ENCODE measurements at regions not wholly inside any gene's neighbourhood (a gene's known extent, or its start where the extent isn't known, plus 50 kb on each side); places are given as distances from the start of the nearest gene placed in this dataset.

DNA sequence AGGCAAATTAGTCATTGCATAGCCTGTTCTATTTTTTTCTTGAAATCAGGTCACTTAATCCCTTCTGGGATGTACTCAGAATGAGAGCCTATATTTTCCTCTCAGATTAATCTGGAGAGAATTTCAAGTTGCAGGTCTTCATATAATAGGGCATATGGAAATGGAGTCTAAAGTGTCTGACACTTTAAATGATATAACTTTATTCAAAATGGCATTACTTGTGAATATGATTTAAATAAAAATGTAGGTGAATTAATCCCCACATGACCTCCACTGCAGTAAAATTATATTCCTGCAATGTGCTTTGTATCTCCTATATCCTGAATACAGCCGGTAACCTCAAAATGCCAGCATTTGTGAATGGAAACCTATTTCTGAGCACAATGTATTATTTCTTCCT lies 172.5 kb upstream of the BTBD3 start:
- Histone ChIP-seq H3K4me1 (ENCODE audit: control insufficient read depth, insufficient read depth, low read length) (no peaks in the 10 kb centered on the region), H3K9me3 (ENCODE audit: control insufficient read depth, insufficient read depth, low read length) (no peaks in the 10 kb centered on the region), H3K9ac (ENCODE audit: low read depth, low read length) (no peak overlapping the region), H3K27me3 (ENCODE audit: control insufficient read depth, insufficient read depth, low read length) (no peaks in the 10 kb centered on the region), H3K36me3 (ENCODE audit: control insufficient read depth, insufficient read depth, low read length) (no peaks in the 10 kb centered on the region), H3K4me3 (ENCODE audit: low read depth, low read length) (no peak overlapping the region)

DNA sequence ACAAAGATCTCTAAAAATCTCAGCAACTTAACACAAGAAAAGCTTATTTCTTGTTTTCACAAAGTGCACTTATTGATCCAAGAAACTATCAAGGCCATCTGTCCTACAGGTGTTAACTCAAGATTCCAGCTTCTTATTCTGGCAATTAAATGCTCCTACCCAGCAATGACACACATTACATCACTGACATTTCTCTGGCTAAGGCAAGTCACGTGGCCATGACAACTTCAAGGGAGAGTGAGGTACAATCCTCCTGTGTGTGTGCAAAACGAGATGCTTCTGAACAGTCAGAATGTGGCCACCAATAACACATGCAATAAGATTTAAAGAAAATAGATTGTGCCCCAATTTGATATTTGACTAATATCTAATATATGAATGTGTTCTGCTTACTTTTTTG lies 169.3 kb upstream of the BTBD3 start:
- Histone ChIP-seq H3K27me3 (ENCODE audit: control insufficient read depth, insufficient read depth, low read length) (no peaks in the 10 kb centered on the region), H3K9ac (ENCODE audit: low read depth, low read length) (no peak overlapping the region), H3K4me3 (ENCODE audit: low read depth, low read length) (no peak overlapping the region), H3K9me3 (ENCODE audit: control insufficient read depth, insufficient read depth, low read length) (no peaks in the 10 kb centered on the region), H3K36me3 (ENCODE audit: control insufficient read depth, insufficient read depth, low read length) (no peaks in the 10 kb centered on the region), H3K4me1 (ENCODE audit: control insufficient read depth, insufficient read depth, low read length) (no peaks in the 10 kb centered on the region)

DNA sequence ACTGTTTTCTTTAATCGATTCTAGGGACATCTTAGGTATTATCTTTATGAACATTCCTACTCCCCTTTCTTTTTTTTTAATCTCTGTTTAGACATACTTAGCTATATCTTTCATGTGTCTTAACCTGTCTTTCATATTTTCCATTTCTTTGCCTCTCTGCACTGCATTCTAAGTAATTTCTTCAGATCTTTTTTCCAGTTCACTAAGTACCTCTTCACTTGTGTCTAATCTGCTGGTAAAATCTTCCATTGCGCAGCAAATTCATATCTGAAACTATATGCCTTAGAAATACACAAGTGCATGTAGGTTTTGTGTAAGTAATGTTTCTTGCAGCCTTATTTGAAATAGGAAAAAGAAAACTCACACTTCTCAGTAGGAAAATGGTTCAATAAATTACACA lies 165.4 kb upstream of the BTBD3 start:
- Histone ChIP-seq H3K4me1 (ENCODE audit: control insufficient read depth, insufficient read depth, low read length) (no peaks in the 10 kb centered on the region), H3K36me3 (ENCODE audit: control insufficient read depth, insufficient read depth, low read length) (no peaks in the 10 kb centered on the region), H3K4me3 (ENCODE audit: low read depth, low read length) (no peak overlapping the region), H3K9ac (ENCODE audit: low read depth, low read length) (no peak overlapping the region), H3K9me3 (ENCODE audit: control insufficient read depth, insufficient read depth, low read length) (no peaks in the 10 kb centered on the region), H3K27me3 (ENCODE audit: control insufficient read depth, insufficient read depth, low read length) (no peaks in the 10 kb centered on the region)

DNA sequence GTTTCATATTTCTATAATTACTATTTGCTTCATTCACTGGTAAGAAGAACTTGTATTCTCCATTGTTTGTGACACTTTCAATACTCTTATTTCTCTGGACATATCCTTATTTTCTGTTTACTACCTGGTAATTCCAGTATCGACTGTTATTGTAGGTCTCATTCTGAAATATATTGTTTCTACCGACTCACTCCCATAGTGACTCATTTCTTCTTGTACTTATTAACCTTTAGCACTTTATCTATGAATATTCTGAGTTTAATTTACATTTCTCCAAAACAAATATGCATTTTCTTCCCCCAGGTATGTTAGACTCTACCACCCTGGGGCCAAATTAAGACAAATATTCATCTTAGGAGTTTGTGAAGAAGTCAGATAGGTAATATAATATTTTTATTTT lies 164.5 kb upstream of the BTBD3 start:
- Histone ChIP-seq H3K9me3 (ENCODE audit: control insufficient read depth, insufficient read depth, low read length) (no peaks in the 10 kb centered on the region), H3K4me1 (ENCODE audit: control insufficient read depth, insufficient read depth, low read length) (no peaks in the 10 kb centered on the region)

DNA sequence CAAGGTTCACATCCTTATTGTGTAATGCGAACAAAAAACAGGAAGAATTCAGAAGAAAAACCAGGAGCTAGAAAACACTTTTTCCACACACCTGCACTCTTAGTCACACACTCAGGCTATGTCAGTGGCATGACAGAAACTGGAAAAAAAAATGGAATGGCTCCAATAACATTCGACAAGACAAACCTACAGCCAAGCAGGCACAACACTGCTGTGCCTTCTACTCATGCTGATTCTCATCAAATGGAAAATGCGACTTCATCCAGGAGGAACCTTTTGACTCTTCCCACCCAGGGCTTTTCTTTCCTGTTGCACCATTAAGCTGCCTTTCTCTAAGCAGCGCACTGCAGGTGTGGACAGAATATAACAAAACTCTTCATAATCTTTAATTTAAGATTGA lies 163.2 kb upstream of the BTBD3 start:
- no peaks in the 10 kb centered on the region for H3K4me1 ChIP-seq (ENCODE audit: control insufficient read depth, insufficient read depth, low read length)
- H3K9ac ChIP-seq (ENCODE audit: low read depth, low read length), result no peak overlapping the region
- no peak overlapping the region for H3K4me3 ChIP-seq (ENCODE audit: low read depth, low read length)
- H3K9me3 ChIP-seq (ENCODE audit: control insufficient read depth, insufficient read depth, low read length), result no peaks in the 10 kb centered on the region
- no peaks in the 10 kb centered on the region for H3K27me3 ChIP-seq (ENCODE audit: control insufficient read depth, insufficient read depth, low read length)
- no peaks in the 10 kb centered on the region for H3K36me3 ChIP-seq (ENCODE audit: control insufficient read depth, insufficient read depth, low read length)

More for the DNA sequence above, 164.5 kb upstream of the BTBD3 start:
- no peaks in the 10 kb centered on the region for H3K36me3 ChIP-seq (ENCODE audit: control insufficient read depth, insufficient read depth, low read length)
- no peak overlapping the region for H3K4me3 ChIP-seq (ENCODE audit: low read depth, low read length)
- H3K9ac ChIP-seq (ENCODE audit: low read depth, low read length), result no peak overlapping the region
- H3K27me3 ChIP-seq (ENCODE audit: control insufficient read depth, insufficient read depth, low read length), result no peaks in the 10 kb centered on the region

DNA sequence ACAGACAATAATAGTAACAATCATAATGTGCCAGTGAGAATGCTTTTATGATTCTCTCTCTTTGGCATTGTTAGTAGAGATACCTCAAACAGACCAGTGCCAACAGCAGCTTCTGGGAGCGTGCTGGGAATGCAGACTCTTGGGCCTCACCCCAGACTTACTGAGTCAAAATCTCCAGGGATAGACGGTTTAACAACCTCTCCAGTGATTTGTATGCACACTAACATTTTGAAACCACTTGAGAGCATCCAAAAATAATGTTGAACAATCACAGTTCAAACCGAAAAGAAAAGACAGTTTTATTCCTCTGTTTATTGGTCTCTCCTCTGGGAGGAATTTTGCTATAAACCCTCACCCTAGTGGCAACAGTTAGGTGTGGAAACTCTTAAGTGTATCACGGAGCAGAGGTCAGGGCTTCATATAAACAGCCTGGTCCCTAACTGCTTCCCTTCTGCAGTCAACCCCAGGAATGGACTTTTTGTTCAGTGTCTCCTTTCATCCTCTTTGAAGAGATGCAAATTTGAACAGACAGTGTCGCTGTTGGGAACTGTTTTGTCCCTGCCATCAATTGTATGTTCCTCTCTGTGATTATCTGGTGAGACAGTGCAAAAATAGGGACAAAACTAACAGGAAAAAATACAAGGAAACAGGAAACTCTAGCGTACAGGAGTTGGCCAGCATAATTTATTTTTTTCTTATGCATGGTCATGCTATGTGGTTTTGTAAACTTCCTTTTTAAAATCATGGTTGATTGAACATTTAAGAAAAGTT lies 162.4 kb upstream of the BTBD3 start:
- Histone ChIP-seq H3K9me3 (ENCODE audit: control insufficient read depth, insufficient read depth, low read length) (no peaks in the 10 kb centered on the region), H3K9ac (ENCODE audit: low read depth, low read length) (no peak overlapping the region), H3K27me3 (ENCODE audit: control insufficient read depth, insufficient read depth, low read length) (no peaks in the 10 kb centered on the region), H3K36me3 (ENCODE audit: control insufficient read depth, insufficient read depth, low read length) (no peaks in the 10 kb centered on the region), H3K4me1 (ENCODE audit: control insufficient read depth, insufficient read depth, low read length) (no peaks in the 10 kb centered on the region), H3K4me3 (ENCODE audit: low read depth, low read length) (no peak overlapping the region)

DNA sequence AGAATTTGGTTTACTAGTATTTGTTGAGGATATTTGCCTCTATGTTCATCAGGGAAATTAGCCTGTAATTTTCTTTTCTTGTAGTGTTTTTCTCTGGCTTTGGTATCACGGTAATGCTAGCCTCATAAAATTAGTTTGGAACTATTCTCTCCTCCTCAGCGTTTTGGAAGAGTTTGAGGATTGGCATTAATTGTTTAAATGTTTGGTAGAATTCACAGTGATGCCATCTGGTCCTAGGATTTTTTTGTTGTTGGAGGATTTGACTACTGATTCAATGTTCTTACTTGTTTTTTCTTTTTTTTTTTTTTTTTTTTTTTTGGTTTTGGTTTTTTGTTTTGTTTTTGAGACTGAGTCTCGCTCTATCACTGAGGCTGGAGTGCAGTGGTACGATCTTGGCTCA lies 156.2 kb upstream of the BTBD3 start:
- H3K9me3 ChIP-seq (ENCODE audit: control insufficient read depth, insufficient read depth, low read length), result no peaks in the 10 kb centered on the region
- no peaks in the 10 kb centered on the region for H3K36me3 ChIP-seq (ENCODE audit: control insufficient read depth, insufficient read depth, low read length)
- no peak overlapping the region for H3K4me3 ChIP-seq (ENCODE audit: low read depth, low read length)
- H3K4me1 ChIP-seq (ENCODE audit: control insufficient read depth, insufficient read depth, low read length), result peaks cover 5% of the 10 kb centered on the region
- no peak overlapping the region for H3K9ac ChIP-seq (ENCODE audit: low read depth, low read length)
- H3K27me3 ChIP-seq (ENCODE audit: control insufficient read depth, insufficient read depth, low read length), result no peaks in the 10 kb centered on the region

DNA sequence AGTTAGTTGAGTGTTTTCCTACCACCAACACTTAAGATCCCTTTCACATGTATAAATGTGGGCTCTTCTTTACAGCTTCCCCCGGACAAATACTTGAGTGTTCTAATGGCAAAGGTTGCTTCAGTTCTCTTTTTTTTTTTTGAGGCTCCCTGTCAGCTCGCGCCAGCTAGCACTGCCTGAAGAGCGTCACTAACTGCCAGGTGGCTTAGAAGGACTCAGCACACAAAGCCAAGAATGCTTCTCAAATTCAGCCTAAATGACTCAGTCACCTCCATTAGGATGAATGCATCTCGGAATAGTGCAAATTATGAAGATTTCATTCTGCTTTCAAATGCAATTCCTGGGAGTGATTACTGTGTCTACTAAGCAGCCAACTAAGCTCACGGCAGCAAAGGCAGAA lies 150.7 kb upstream of the BTBD3 start:
- Histone ChIP-seq H3K9me3 (ENCODE audit: control insufficient read depth, insufficient read depth, low read length) (no peaks in the 10 kb centered on the region), H3K9ac (ENCODE audit: low read depth, low read length) (no peak overlapping the region), H3K4me3 (ENCODE audit: low read depth, low read length) (no peak overlapping the region), H3K36me3 (ENCODE audit: control insufficient read depth, insufficient read depth, low read length) (no peaks in the 10 kb centered on the region), H3K27me3 (ENCODE audit: control insufficient read depth, insufficient read depth, low read length) (peaks cover 7% of the 10 kb centered on the region), H3K4me1 (ENCODE audit: control insufficient read depth, insufficient read depth, low read length) (peaks cover 22% of the 10 kb centered on the region)

DNA sequence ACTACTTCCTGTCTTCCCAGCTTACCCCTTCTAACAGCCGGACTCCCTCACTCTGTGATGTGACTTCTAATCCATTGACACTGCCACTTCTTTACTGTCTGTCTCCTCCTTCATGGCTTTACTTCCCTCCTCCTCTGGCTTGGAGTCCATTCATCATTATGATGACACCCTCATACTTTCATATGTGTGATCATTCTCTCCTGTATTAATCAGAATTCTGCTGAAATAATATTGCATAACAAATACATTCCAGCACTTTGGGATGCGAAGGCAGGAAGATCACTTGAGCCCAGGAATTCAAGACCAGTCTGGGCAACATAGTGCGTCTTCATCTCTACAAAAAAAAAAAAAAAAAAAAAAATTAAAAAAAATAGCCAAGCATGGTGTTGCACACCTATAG lies 147.9 kb upstream of the BTBD3 start:
- Histone ChIP-seq H3K9ac (ENCODE audit: low read depth, low read length) (no peak overlapping the region), H3K4me3 (ENCODE audit: low read depth, low read length) (no peak overlapping the region), H3K4me1 (ENCODE audit: control insufficient read depth, insufficient read depth, low read length) (peaks cover 22% of the 10 kb centered on the region), H3K9me3 (ENCODE audit: control insufficient read depth, insufficient read depth, low read length) (no peaks in the 10 kb centered on the region), H3K27me3 (ENCODE audit: control insufficient read depth, insufficient read depth, low read length) (peaks cover 7% of the 10 kb centered on the region), H3K36me3 (ENCODE audit: control insufficient read depth, insufficient read depth, low read length) (no peaks in the 10 kb centered on the region)

DNA sequence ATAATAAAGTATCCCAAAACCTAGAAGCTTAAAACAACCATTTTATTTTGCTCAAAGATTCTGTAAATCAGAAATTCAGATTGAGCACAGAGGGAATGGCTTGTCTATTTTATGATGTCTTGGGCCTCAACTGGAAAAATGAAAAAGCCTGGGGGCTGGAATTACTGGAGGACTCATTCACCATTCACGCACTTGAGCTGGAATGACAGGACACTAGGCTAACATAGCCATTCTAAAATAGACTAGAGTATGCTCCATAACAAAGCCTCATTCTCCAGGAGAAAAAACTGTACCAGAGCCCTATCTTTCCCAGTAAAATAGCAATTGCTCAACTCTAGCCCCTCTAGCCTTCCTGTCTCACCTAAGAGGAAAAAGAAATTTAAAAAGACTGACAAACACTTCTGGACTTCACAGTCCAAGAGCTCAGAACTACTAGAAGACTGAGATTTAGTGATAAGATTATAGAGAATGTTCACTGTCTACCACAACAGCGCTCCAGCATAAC lies 145.4 kb upstream of the BTBD3 start:
- no peak overlapping the region for H3K9ac ChIP-seq (ENCODE audit: low read depth, low read length)
- no peaks in the 10 kb centered on the region for H3K36me3 ChIP-seq (ENCODE audit: control insufficient read depth, insufficient read depth, low read length)
- H3K4me1 ChIP-seq (ENCODE audit: control insufficient read depth, insufficient read depth, low read length), result peaks cover 11% of the 10 kb centered on the region
- no peak overlapping the region for H3K4me3 ChIP-seq (ENCODE audit: low read depth, low read length)
- H3K27me3 ChIP-seq (ENCODE audit: control insufficient read depth, insufficient read depth, low read length), result peaks cover 7% of the 10 kb centered on the region
- no peaks in the 10 kb centered on the region for H3K9me3 ChIP-seq (ENCODE audit: control insufficient read depth, insufficient read depth, low read length)

DNA sequence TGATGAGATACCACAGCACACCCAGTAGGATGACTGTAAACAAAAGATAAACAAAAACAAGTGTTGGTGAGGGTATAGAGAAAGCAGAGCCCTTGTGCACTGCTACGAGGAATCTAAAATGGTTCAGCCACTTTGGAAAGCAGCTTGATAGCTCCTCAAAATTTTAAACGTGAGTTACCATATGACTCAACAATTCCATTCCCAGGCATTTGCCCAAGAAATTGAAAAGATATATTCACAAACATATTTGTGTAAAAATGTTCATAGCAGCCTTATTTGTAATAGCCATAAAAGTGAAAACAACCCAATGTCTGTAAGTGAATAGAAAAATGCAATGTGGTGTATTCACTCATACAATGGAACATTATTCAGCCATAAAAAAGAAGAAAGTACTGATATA lies 141.0 kb upstream of the BTBD3 start:
- Histone ChIP-seq H3K4me3 (ENCODE audit: low read depth, low read length) (no peak overlapping the region), H3K27me3 (ENCODE audit: control insufficient read depth, insufficient read depth, low read length) (no peaks in the 10 kb centered on the region)

DNA sequence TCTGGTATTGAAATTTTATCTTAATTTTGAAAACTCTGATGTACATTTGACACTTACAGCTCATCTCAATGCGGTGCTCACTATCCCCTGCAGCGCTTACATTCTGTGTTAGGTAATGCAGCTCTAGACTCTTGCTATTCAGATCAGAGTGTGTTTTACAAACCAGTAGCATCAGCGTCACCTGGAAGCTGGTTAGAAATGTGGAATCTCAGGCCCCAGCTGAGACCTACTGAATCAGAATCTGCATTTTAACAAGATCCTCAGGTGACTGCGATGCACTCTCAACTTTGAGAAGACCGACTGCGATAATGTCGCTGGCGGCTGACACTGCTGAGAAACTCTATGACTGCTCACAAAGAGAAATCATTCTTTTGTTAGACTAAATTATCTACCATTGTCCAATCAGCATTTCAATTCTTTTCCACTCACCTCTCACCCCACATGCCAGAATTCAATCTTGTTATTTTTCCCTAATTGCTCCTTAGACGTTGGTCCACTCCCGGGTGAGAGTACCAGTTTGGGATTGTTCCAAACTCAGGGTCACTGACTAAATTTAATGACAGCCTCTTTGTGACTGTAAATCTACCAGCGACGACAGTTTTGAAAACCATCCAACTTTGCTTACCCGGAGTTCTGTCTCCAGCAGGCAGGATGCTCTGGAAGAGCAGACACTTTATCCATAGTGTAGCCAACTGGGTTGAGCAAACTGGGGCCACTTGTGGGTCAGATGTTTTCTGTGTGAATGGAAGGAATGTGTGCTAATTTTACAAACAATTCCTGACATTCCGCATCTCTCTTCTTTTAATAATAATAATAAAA lies 140.1 kb upstream of the BTBD3 start:
- Histone ChIP-seq H3K9me3 (ENCODE audit: control insufficient read depth, insufficient read depth, low read length) (no peaks in the 10 kb centered on the region), H3K9ac (ENCODE audit: low read depth, low read length) (no peak overlapping the region), H3K36me3 (ENCODE audit: control insufficient read depth, insufficient read depth, low read length) (no peaks in the 10 kb centered on the region), H3K27me3 (ENCODE audit: control insufficient read depth, insufficient read depth, low read length) (no peaks in the 10 kb centered on the region), H3K4me1 (ENCODE audit: control insufficient read depth, insufficient read depth, low read length) (peaks cover 19% of the 10 kb centered on the region), H3K4me3 (ENCODE audit: low read depth, low read length) (no peak overlapping the region)

More for the DNA sequence above, 141.0 kb upstream of the BTBD3 start:
- Histone ChIP-seq H3K4me1 (ENCODE audit: control insufficient read depth, insufficient read depth, low read length) (peaks cover 11% of the 10 kb centered on the region), H3K36me3 (ENCODE audit: control insufficient read depth, insufficient read depth, low read length) (no peaks in the 10 kb centered on the region), H3K9me3 (ENCODE audit: control insufficient read depth, insufficient read depth, low read length) (no peaks in the 10 kb centered on the region), H3K9ac (ENCODE audit: low read depth, low read length) (no peak overlapping the region)
